Mammary epithelial cell (primary cell): ENCODE measurements at regions not wholly inside any gene's neighbourhood (a gene's known extent, or its start where the extent isn't known, plus 50 kb on each side); places are given as distances from the start of the nearest gene placed in this dataset.

Experiments used
- EZH2 ChIP-seq: IDR thresholded peaks from 2 replicates; pipeline ENCODE4 v1.6.1; 2012; ENCODE audit warnings: low read length, inconsistent platforms, borderline replicate concordance
- TF ChIP-seq, protein P1 (sequence below), 2 donors: IDR thresholded peaks in 1 of 2; conservative IDR thresholded peaks in 1 of 2; 2 replicates each; pipeline ENCODE4 v1.5.1; 2011 to 2012; ENCODE audit warnings: inconsistent platforms in 2 of 2, low read length in 2 of 2, mild to moderate bottlenecking in 2 of 2, control low read depth in 1 of 2, low read depth in 1 of 2; ENCODE audit not compliant: insufficient read depth in 1 of 2; ENCODE audit errors: extremely low read depth in 1 of 2

DNA sequence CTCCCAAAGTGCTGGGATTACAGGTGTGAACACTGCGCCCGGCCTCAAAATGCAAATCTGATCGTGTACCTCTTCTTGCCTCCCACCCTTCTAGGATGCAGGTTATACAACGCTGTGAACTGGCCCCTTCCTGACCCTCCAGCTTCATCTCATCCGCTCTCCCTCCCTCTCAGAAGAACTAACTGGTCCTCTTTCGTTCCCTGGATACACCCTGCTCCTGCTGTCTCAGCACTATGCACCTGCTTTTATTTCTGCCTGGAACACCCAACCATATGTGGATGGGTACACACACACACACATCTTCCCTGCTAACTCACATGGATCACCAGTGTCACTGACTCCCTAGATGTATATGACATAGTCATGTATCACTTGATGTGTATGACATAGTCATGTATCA is 56.1 kb upstream of the VASH1 start:
- TF ChIP-seq, protein P1, sequence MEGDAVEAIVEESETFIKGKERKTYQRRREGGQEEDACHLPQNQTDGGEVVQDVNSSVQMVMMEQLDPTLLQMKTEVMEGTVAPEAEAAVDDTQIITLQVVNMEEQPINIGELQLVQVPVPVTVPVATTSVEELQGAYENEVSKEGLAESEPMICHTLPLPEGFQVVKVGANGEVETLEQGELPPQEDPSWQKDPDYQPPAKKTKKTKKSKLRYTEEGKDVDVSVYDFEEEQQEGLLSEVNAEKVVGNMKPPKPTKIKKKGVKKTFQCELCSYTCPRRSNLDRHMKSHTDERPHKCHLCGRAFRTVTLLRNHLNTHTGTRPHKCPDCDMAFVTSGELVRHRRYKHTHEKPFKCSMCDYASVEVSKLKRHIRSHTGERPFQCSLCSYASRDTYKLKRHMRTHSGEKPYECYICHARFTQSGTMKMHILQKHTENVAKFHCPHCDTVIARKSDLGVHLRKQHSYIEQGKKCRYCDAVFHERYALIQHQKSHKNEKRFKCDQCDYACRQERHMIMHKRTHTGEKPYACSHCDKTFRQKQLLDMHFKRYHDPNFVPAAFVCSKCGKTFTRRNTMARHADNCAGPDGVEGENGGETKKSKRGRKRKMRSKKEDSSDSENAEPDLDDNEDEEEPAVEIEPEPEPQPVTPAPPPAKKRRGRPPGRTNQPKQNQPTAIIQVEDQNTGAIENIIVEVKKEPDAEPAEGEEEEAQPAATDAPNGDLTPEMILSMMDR (conservative IDR thresholded peaks at IDR 0.05 in 1 of 2, IDR thresholded peaks at IDR 0.05 in 1 of 2; ENCODE audit: extremely low read depth in 1 of 2, insufficient read depth in 1 of 2, low read depth in 1 of 2, low read length in 2 of 2), result no peak
- no peak for TF ChIP-seq EZH2
